Loucy (cell line): ENCODE measurements at regions not wholly inside any gene's neighbourhood (a gene's known extent, or its start where the extent isn't known, plus 50 kb on each side); places are given as distances from the start of the nearest gene placed in this dataset.

Source experiments
- CTCF ChIP-seq: fragments of 200-600 bp; sonication (generic); conservative IDR thresholded peaks from 2 replicates; pipeline ENCODE4 v1.5.1; 2014; ENCODE audit warnings: mild to moderate bottlenecking, antibody characterized with exemption, low read length
- EZH2phosphoT487 ChIP-seq: fragments of 200-600 bp; IDR thresholded peaks from 2 replicates; pipeline ENCODE4 v1.6.1; 2018; ENCODE audit warnings: antibody characterized with exemption, mild to moderate bottlenecking, moderate library complexity, borderline replicate concordance

- TF ChIP-seq CTCF (no peak), EZH2phosphoT487 (no peak)
Observed at GRCh38 chr4:30535255-30535654, 184.9 kb upstream of the PCDH7 start.
